ENCODE measurements at regions not wholly inside any gene's neighbourhood (a gene's known extent, or its start where the extent isn't known, plus 50 kb on each side); places are given as distances from the start of the nearest gene placed in this dataset.

DNA sequence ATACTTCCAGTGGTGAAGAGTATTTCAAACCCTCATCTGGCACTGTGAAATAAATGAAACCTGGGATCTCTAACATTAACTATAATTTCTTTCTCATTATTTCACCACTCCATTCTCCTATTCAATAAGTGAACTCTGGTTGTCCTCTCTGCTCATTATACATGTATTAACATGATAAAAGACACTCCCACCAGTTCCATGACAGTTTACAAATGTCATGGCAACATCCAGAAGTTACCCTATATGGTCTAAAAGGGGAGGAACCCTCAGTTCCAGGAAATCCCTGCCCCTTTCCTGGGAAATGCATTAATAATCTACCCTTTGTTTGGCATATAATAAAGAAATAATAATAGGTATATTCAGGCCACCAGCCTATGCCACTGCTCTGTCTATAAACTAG, 62.7 kb upstream of the BRINP3 start:
- DNase-seq (ENCODE audit: low read depth in 4 of 4, low spot score in 2 of 4), result no peak

GRCh38 chr1:190551638-190552037, 74.0 kb upstream of the BRINP3 start:
- DNase-seq (ENCODE audit: low read depth in 4 of 4, low spot score in 2 of 4), result no peak

GRCh38 chr1:190560161-190560681, 82.6 kb upstream of the BRINP3 start:
- DNase-seq (ENCODE audit: low read depth in 4 of 4, low spot score in 2 of 4), result no peak

DNA sequence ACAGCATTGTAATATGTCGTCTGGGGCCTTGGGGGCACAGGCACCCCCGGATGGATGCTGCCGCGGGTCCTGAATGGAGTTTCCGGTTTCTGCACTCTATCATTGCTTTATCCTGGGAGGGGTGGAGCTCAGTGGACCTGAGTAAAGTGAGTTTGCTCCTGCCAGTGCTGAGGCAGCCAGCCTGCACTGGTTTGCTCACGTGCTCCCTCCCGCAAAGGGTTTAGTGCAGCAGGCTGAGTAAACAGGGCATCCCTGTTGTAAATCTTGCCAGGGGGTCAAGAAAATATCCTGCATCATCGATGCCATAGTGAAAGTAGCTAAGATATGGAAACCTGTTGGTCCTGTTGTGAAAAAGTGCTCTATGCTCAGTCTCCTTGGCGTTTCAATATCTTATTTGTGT, 85.6 kb upstream of the BRINP3 start:
- no peak for DNase-seq (ENCODE audit: low read depth in 4 of 4, low spot score in 2 of 4)

- no peak for DNase-seq (ENCODE audit: low read depth in 4 of 4, low spot score in 2 of 4)
Measured at GRCh38 chr1:190564117-190564516, 86.5 kb upstream of the BRINP3 start.

DNA sequence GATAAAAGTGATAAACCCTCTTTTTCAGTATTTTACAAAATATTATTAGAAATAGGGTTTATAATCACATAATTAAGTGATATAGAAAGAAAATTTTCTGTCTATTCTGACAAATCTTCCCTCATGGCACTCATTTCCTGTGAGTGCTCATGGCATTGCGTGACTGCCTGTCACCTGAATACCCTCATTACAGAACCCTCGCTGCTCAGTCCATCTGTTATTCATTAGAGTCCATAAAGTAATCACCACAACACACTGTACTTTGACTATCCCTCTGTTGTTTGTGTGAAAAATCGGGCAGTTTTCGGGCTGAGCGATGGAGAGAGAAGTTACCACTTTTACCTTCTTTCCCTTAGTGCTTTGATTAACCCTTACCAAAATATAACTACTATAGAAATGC, 100.4 kb upstream of the BRINP3 start:
- DNase-seq (ENCODE audit: low read depth in 4 of 4, low spot score in 2 of 4), result no peak

DNA sequence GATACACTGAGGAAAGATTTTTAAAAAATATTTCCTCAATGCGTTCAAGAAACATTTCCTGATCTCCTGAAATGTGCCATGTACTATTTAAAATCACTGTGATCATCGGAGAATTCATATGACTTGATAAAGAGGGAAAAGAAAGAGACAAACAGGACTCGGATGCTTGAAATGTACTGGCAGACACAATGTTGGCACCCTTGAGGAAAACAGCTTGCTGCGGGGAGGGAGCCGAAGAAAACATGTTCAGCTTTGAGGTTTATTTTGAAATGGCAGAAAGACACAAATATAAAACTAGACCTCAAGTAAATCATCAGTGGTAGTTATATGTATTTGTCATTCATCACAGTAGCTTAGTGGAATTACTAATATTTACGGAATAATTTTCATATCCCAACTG, 100.9 kb upstream of the BRINP3 start:
- DNase-seq (ENCODE audit: low read depth in 4 of 4, low spot score in 2 of 4), result no peak

- DNase-seq (ENCODE audit: low read depth in 4 of 4, low spot score in 2 of 4), result no peak
Measured at GRCh38 chr1:190579552-190580193, 102.0 kb upstream of the BRINP3 start.

- no peak for DNase-seq (ENCODE audit: low read depth in 4 of 4, low spot score in 2 of 4)
Measured at GRCh38 chr1:190583862-190584261, 106.2 kb upstream of the BRINP3 start.

DNA sequence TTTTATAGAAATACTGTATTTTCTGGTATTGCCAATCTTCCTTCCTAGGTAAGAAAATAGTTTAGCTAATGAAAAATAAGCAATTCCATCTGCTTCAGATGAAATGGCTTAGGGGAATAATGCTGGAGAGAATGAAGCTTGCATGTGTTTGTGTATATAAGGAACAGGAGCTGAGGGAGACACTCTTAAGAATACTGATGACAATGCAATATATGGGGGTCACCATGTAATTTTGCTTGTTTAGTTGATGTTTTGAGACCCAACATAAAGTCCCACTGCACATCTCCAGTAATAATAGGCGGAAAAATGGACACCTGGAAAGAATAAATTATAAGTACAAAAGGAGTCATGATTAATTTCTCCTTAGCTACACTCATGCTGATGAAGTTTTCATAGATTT, 110.8 kb upstream of the BRINP3 start:
- no peak for DNase-seq (ENCODE audit: low read depth in 4 of 4, low spot score in 2 of 4)

DNA sequence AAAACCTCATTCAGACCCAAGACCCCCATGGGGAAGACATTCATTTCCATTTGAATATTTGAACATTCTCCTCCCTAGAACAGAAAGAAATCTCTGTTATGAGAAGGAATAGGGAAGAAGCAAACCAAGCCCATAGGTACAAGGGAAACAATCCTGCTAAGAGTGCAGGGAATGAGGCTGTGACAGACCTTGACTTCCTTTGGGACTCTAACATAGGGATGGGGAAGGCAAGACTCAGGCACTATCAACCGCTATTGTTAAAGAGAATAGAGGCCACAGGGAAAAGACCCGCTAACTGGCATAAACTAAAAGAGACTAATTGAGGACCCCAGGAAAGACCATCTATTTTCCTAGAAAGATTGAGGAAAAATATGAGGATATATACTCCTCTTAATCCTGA, 117.8 kb upstream of the BRINP3 start:
- DNase-seq (ENCODE audit: low read depth in 4 of 4, low spot score in 2 of 4), result no peak

GRCh38 chr1:190597294-190597693, 119.6 kb upstream of the BRINP3 start:
- DNase-seq (ENCODE audit: low read depth in 4 of 4, low spot score in 2 of 4), result no peak

DNA sequence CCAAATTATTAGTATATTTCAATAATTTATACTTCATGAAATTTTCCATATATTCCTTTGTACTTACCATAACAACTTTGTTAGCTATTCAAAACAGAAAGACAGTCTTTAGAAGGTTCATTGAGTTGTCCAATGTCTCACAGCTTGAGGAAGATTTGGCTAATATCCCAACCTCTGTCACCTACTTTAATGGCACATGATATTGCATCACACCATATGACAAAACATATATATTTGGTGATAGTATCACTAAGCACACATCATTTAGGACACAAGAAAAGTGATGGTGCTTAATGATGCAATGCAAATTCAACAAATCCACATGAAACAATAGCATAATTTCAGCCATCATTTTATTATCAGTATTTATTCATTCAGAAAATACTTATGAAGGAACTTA, 122.0 kb upstream of the BRINP3 start:
- DNase-seq (ENCODE audit: low read depth in 4 of 4, low spot score in 2 of 4), result no peak

- no peak for DNase-seq (ENCODE audit: low read depth in 4 of 4, low spot score in 2 of 4)
Measured at GRCh38 chr1:190602325-190602724, 124.7 kb upstream of the BRINP3 start.

- no peak for DNase-seq (ENCODE audit: low read depth in 4 of 4, low spot score in 2 of 4)
Measured at GRCh38 chr1:190608282-190608681, 130.6 kb upstream of the BRINP3 start.

DNA sequence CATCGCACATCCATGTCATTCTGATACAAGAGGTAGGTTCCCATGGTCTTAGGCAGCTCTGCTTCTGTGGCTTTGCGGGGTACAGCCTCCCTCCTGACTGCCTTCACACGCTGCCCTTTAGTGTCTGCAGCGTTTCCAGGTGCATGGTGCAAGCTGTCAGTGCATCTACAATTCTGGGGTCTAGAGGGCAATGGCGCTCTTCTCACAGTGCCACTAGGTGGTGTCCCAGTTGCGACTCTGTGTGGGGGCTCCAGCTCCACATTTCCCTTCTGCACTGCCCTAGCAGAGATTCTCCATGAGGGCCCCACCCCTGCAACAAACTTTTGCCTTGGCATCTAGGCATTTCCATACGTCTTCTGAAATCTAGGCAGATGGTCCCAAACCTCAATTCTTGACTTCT, 138.2 kb upstream of the BRINP3 start:
- DNase-seq (ENCODE audit: low read depth in 4 of 4, low spot score in 2 of 4), result no peak

GRCh38 chr1:190616235-190616634, 138.6 kb upstream of the BRINP3 start:
- DNase-seq (ENCODE audit: low read depth in 4 of 4, low spot score in 2 of 4), result no peak

GRCh38 chr1:190619724-190620123, 142.1 kb upstream of the BRINP3 start:
- DNase-seq (ENCODE audit: low read depth in 4 of 4, low spot score in 2 of 4), result no peak

DNA sequence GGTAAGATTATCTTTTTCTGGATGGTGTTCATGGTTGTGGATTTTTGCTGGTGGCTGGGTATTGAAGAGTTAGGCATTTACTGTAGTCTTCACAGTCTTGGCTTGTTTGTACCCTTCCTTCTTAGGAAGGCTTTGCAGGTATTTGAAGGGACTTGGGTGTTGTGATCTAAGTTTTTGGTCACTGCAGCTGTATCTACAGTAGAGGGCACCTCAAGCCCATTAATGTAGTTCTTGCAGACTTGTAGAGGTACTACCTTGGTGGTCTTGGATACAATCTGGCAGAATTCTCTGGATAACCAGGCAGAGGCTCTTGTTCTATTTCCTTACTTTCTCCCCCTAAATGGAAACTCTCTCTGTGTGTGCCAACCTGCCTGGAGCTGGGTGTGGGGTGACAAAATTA, 155.8 kb upstream of the BRINP3 start:
- DNase-seq (ENCODE audit: low read depth in 4 of 4, low spot score in 2 of 4), result no peak

- no peak for DNase-seq (ENCODE audit: low read depth in 4 of 4, low spot score in 2 of 4)
Measured at GRCh38 chr1:190634134-190634533, 156.5 kb upstream of the BRINP3 start.

- no peak for DNase-seq (ENCODE audit: low read depth in 4 of 4, low spot score in 2 of 4)
Measured at GRCh38 chr1:190649553-190649952, 171.9 kb upstream of the BRINP3 start.

- DNase-seq (ENCODE audit: low read depth in 4 of 4, low spot score in 2 of 4), result no peak
Measured at GRCh38 chr1:190658907-190659306, 181.2 kb upstream of the BRINP3 start.

GRCh38 chr1:190663962-190664361, 186.3 kb upstream of the BRINP3 start:
- DNase-seq (ENCODE audit: low read depth in 4 of 4, low spot score in 2 of 4), result no peak

Data from left renal cortex interstitium (tissue), 4 donors.